Fibroblast of lung (primary cell): ENCODE measurements at regions not wholly inside any gene's neighbourhood (a gene's known extent, or its start where the extent isn't known, plus 50 kb on each side); places are given as distances from the start of the nearest gene placed in this dataset.

Experiments
- CTCF ChIP-seq, 2 donors: IDR thresholded peaks in 1 of 2; conservative IDR thresholded peaks in 1 of 2; 1 replicate in 1 of 2; 2 replicates in 1 of 2; pipeline ENCODE4 v1.5.1; 2011 to 2012; ENCODE audit warnings: low read length in 2 of 2, control low read depth in 1 of 2, inconsistent platforms in 1 of 2, low read depth in 1 of 2, mild to moderate bottlenecking in 1 of 2
- EZH2 ChIP-seq: IDR thresholded peaks from 2 replicates; pipeline ENCODE4 v1.5.1; 2012; ENCODE audit warnings: low read length, control low read depth, mild to moderate bottlenecking; ENCODE audit errors: missing control alignments

- no peak for TF ChIP-seq CTCF (conservative IDR thresholded peaks at IDR 0.05 in 1 of 2, IDR thresholded peaks at IDR 0.05 in 1 of 2; ENCODE audit: low read depth in 1 of 2, low read length in 2 of 2)
- no peak for TF ChIP-seq EZH2
Measured at GRCh38 chr21:15301736-15302135, 236.9 kb upstream of the NRIP1 start.
